ENCODE measurements at regions not wholly inside any gene's neighbourhood (a gene's known extent, or its start where the extent isn't known, plus 50 kb on each side); places are given as distances from the start of the nearest gene placed in this dataset.

DNA sequence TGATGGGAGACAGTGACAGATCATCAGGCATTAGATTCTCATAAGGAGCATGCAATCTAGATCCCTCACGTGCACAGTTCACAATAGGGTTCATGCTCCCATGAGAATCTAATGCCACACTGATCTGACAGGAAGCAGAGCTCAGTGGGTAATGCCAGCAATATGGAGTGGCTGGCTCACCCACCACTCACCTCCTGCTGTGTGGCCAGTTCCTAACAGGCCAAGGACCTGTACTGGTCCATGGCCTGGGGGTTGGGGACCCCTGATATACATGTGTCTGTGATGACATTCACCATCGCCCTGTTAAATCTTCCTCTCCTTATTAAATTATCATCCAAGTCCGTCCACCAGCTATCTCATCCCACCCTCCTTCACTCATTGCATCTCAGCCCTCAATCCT is 118.4 kb downstream of the TEX36 start:
- DNase-seq (ENCODE audit: low read depth, low spot score), result no peak
- in situ Hi-C loops (cut with HindIII; ENCODE audit: low sequenced_read_pairs), result no loop called here
- TF ChIP-seq CTCF (IDR thresholded peaks at IDR 0.05; ENCODE audit: low read depth, low read length), result no peak
- H3K4me3 ChIP-seq (ENCODE audit: low read depth, low read length), result no peak overlapping the region

DNA sequence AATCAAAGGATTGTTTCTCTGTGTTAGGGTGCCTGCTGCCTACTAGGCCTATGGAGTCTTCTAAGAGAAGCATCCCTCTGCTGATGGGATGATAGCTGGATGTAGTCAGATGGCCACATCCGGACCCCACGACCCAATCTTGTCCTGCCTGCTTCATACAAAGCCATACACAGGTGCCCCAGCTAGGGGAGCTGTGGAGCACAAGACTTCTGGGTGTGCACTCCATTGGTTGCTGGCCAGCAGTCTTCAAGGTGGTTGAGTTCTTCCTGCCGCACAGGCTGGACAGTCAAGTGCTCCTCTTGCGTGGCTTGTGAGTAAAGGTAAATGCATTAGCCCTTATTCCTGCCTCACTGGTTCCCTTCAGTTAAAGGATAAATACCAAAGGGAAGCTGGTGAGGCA is 120.2 kb downstream of the TEX36 start:
- H3K4me3 ChIP-seq (ENCODE audit: low read depth, low read length), result no peak overlapping the region
- no peak for TF ChIP-seq CTCF (IDR thresholded peaks at IDR 0.05; ENCODE audit: low read depth, low read length)
- in situ Hi-C loops (cut with HindIII; ENCODE audit: low sequenced_read_pairs), result no loop called here
- DNase-seq (ENCODE audit: low read depth, low spot score), result no peak

DNA sequence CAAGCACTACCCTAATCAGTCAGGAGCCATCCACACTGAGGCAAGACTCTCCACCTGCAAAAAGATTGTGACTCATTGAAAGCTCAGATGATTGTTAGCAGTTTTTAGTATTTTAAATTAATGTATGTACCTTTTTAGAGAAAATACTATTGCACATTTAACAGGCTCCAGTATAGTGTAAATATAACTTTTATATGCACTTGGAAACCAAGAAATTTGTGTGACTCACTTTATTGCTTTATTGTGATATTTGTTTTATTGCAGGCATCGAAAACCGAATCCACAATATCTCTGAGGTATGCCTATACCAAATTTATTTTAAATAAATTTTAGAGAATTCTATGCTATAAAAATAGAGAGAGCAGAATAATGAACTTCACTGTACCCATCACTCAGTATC is 122.0 kb downstream of the TEX36 start:
- in situ Hi-C loops (cut with HindIII; ENCODE audit: low sequenced_read_pairs), result no loop called here
- DNase-seq (ENCODE audit: low read depth, low spot score), result no peak
- no peak for TF ChIP-seq CTCF (IDR thresholded peaks at IDR 0.05; ENCODE audit: low read depth, low read length)
- H3K4me3 ChIP-seq (ENCODE audit: low read depth, low read length), result no peak overlapping the region

- DNase-seq (ENCODE audit: low read depth, low spot score), result no peak
Measured at GRCh38 chr10:125559210-125559609, 123.8 kb downstream of the TEX36 start.

DNA sequence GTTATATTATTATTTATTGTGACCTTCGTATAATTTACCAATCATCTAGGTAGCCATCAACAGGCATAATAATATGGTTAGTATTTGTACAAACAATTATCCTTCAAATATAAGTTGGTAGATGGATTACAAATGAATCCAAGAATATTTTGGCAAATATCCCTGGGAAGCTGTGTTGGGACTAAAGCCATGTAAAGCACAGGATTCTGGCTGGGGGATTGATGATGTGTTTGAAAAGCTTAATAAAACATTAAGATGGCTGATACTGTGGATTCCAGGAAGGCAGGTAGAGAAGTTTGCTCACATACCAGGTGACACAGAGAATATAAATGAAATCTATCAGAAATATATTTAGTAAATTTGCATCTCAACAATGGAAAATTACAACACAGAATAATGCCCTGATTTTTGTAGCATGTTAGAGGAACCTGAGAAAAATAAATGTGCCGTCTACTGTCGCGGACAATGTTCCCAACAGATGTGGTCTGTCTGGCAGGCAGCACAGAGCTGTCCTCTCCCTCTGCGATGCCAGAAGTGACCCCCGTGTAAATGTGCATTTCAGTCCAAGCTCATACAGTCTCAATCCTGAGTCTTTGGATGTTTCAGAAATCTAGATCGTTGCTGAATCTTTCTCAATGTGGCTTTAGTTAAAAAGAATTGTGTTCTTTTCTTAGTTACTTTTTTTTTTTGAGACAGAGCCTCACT is 125.0 kb downstream of the TEX36 start:
- DNase-seq (ENCODE audit: low read depth, low spot score), result no peak
- H3K4me3 ChIP-seq (ENCODE audit: low read depth, low read length), result no peak overlapping the region
- TF ChIP-seq CTCF (IDR thresholded peaks at IDR 0.05; ENCODE audit: low read depth, low read length), result no peak
- in situ Hi-C loops (cut with HindIII; ENCODE audit: low sequenced_read_pairs), result no loop called here

More at GRCh38 chr10:125559210-125559609, 123.8 kb downstream of the TEX36 start:
- in situ Hi-C loops (cut with HindIII; ENCODE audit: low sequenced_read_pairs), result no loop called here
- no peak overlapping the region for H3K4me3 ChIP-seq (ENCODE audit: low read depth, low read length)
- TF ChIP-seq CTCF (IDR thresholded peaks at IDR 0.05; ENCODE audit: low read depth, low read length), result no peak

DNA sequence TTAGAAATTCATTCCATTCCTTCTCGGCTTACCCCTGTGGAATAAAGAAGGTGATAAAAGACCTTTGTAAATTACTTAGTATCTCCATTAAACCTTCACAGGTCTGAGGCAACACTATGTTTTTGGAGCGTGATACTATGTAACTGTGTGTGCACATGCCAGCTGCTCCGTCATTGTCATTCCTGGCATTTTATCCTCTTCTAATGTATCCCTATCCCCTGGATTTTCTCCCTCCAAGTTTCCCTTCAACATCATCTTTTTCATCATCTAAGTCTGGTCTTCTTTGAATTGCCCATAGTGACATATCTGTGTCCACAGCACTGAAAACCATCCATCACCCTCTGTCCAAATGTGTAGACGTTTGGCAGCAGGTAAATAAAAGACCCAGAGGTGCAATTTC is 125.7 kb downstream of the TEX36 start:
- H3K4me3 ChIP-seq (ENCODE audit: low read depth, low read length), result no peak overlapping the region
- in situ Hi-C loops (cut with HindIII; ENCODE audit: low sequenced_read_pairs), result no loop called here
- TF ChIP-seq CTCF (IDR thresholded peaks at IDR 0.05; ENCODE audit: low read depth, low read length), result no peak
- no peak for DNase-seq (ENCODE audit: low read depth, low spot score)
